ENCODE measurements at regions not wholly inside any gene's neighbourhood (a gene's known extent, or its start where the extent isn't known, plus 50 kb on each side); places are given as distances from the start of the nearest gene placed in this dataset.

DNA sequence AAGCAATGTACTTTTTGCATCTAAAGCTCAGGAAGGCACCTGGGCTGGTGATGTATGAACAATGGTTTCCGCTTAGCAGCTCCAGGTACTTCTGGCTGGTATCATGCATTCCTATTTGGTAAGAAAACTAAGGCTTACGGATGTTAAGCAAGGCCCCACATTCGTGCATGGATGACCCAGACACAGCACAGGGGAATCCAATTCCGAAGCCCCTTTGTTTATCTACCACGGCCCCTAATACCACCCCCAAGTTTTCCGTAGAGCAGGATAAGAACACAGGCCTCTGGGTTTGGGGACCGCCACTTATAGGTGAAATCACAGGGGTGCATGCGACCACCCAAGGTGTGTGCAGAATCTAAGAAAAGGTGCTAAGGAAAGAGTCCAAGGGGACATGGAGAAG lies 192.1 kb upstream of the ID2 start:
- TF ChIP-seq CTCF (conservative IDR thresholded peaks at IDR 0.05; ENCODE audit: low read length) (no peak), EZH2phosphoT487 (IDR thresholded peaks at IDR 0.05; ENCODE audit: borderline replicate concordance) (no peak)

Data from Loucy (cell line).